Epidermal melanocyte (primary cell): ENCODE measurements at regions not wholly inside any gene's neighbourhood (a gene's known extent, or its start where the extent isn't known, plus 50 kb on each side); places are given as distances from the start of the nearest gene placed in this dataset.
"Not testable (repeated sequence)": the region's sequence is repeated elsewhere in the genome, so short reads cannot be mapped to it uniquely, and the experiment has no call there.

Experiments used
- DNase-seq: peaks from one replicate; pipeline ENCODE4 v3.0.0; 2011; ENCODE audit warnings: low spot score; ENCODE audit not compliant: insufficient read length

DNA sequence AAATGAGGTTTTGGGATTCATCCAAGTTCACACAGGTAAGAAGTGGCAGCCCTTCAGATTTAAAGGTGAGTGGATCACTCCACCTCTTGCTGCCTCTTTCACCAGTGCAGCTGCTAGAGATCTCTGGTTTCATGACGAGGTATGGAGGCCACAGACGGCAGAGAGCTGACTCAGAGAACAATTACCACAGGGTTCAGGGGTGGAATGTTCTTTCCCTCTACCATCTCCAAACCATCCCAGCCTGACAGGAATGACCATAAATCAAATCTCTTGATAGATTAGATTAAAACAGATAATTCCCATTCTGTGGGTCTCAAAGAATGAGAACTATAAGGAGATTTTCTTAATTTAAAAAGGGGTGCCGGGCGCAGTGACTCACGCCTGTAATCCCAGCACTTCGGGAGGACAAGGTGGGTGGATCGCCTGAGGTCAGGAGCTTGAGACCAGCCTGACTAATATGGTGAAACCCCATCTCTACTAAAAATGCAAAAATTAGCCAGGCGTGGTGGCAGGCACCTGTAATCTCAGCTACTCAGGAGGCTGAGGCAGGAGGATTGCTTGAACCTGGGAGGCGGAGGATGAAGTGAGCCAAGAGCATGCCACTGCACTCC, 174.2 kb upstream of the ATP11B start:
- DNase-seq, result no peak

DNA sequence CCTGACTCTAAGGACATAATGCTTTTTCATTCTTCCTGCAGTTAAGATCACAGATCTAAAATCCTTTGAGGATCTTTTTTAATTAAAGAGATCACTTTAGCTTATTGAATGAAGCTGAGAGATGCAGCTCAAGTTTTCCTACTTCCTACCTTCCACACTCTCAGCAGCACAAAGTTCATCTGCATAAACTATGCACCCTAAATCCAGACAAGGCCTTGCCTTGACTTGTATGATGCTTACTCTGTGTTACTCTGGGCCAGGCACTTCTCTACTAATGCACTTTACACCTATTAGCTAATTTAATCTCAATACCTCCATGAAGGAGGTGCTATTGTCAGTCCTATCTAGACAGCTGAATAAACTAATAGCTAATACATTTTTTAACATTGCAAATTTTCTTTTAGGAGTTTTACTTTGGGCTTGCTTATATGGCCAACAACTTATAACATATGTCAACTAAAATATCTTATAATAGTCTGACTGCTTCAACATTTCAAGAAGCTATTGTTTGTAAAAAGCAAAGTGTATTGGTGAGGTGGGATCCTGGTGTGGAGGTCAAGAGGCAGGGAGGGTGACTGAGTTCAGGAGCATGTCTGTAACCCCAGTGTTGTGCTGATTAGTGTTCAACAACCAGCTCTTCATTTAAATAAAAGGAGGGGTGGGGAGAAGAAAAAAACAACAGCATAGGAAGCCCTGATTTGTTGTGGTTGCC, 172.4 kb upstream of the ATP11B start:
- no peak for DNase-seq

DNA sequence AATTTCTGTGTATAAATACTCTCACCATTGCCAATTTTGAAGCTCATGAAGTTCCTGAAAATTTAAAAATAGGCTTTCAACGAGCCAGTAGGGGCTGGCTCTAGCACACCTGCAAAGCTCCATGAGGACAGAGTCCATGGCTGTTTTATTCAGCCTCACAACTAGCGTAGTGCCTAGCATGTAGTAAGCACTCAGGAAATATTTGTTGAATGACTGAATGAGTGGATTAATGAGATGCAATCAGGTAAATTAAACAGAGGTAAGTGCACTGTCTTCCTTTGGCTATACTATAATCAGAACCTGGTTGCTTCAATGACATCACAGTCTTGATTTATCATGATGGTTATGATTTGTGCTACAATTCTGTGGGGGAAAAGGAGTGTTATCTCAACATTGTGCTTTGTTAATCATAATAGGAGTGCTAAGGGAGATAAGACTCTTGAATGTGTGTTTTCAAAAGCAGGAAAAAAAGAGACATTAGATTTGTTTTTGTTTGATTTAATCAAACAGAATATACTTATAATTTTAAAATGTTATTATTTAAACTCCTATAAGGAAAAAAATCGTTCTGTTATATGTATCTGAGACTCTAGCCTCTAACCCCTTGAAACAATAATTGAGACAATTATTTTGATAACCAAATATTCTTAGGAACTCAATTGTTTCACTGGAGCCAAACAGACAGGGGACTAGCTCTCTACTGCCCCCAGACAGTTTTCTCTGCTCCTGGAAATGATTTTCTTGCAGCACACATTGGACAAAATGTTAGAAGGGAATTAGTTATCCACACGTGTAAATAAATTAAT, 171.7 kb upstream of the ATP11B start:
- no peak for DNase-seq

GRCh38 chr3:182622241-182622545, 171.1 kb upstream of the ATP11B start:
- no peak for DNase-seq

- DNase-seq, result no peak
Observed at GRCh38 chr3:182626484-182627467, 166.5 kb upstream of the ATP11B start.

DNA sequence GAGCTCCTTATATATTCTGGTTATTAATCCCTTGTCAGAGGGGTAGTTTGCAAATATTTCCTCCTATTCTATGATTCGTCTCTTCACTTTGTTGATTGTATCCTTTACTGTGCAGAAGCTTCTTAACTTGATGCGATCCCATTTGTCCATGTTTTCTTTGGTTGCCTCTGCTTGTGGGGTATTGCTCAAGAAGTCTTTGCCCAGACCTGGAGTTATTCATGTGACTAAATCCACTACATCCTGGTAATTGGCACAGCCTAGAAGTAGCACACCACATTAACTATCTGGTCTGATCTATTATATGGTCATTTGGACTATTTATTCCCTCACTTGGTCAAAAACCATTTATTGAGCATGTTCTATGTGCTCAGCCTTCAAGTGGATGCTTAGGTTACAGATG, 164.8 kb upstream of the ATP11B start:
- no peak for DNase-seq

DNA sequence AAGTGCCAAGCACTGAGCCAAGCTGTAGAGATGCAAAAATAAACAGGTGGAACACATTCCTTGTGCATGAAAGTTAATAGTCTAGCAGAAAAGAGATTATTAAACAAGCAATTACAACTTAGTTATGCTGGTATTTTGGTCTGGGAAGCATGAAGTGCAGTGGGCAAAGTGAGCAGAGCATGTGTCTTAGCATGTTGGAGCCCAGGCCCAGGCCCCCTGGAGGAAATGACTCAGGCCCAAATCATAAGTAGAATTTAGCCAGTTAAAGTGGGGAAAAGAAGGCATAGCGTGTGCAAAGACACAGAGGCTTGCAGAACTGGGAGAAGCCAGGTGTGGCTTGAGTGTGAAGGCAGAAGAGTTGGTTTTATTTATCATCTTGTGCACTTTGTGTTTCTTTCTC, 163.8 kb upstream of the ATP11B start:
- DNase-seq, result no peak

- no peak for DNase-seq
Observed at GRCh38 chr3:182631183-182632076, 161.9 kb upstream of the ATP11B start.

GRCh38 chr3:182632077-182632393, 161.3 kb upstream of the ATP11B start:
- DNase-seq, result no peak

DNA sequence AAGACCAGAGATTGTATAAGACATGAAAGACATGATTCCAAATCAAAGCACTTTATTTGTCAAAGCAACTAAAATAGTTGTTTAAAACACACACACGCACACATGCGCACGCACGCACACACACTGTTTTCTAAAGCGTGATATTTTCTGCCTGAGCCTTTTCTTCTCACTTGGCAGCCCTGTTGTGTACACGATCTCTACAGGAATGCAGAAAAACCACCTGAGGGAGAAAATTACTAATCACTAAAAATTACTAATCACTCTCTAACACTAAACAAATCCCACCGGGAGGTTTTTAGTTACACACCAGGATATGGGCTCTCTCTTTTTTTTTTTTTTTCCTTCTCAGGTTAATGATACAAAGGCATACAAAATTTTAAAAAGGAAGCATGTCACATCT, 160.1 kb upstream of the ATP11B start:
- DNase-seq, result no peak

GRCh38 chr3:182636646-182637045, 156.7 kb upstream of the ATP11B start:
- no peak for DNase-seq

GRCh38 chr3:182637350-182638110, 155.8 kb upstream of the ATP11B start:
- DNase-seq, result no peak

GRCh38 chr3:182644013-182644412, 149.3 kb upstream of the ATP11B start:
- no peak for DNase-seq

DNA sequence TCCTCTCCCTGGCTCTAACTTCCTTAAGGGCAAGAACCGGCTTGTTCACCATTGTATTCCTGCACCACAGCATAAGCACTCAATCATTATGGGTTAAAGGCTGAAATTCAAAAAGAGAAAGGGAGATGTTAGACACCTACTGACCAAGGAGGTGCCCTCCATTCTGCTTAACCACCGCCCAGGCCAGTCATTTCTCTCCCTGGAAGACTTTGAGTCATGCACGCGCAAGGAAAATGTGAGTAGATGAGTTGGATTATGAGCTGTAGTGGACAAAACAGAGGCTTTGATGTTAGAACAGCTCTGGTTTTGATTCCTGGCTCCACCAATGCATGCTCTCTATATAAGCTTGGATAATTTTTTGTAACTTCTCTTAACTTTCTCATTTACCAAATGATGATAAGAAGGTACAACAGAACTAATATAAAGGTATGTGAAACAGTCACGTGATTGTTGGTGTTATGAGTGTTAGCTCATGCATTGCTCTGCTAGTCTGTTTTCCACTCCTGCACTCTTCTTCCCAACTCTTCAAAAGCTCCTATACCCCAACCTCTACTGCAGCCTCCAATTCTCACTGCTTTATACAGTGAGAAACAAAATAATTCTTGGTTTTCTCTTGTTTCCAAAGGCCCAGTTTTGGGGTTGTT, 148.4 kb upstream of the ATP11B start:
- DNase-seq, result no peak

GRCh38 chr3:182650568-182651128, 142.7 kb upstream of the ATP11B start:
- DNase-seq, result no peak

GRCh38 chr3:182651461-182651860, 141.8 kb upstream of the ATP11B start:
- no peak for DNase-seq

GRCh38 chr3:182653065-182653464, 140.2 kb upstream of the ATP11B start:
- DNase-seq, result not testable (repeated sequence)

DNA sequence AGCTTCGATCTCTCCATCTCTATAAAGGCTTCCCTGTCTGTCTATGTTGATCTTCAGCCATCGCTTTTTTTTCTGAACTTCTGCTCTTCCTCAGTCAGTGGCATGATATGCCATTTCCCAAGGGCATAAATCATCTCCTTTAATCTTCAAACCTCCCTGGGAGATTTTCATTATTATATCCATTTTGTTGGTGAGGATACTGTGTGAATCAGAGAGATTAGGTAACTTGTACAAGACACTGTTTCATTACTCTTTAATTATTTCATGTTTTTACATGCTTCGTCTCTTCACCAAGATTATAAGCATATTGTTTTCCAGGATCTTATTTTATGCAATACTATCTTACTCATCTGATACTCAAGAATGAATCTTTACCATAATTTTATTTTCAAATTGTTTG, 124.8 kb upstream of the ATP11B start:
- DNase-seq, result no peak

- no peak for DNase-seq
Observed at GRCh38 chr3:182668974-182669373, 124.3 kb upstream of the ATP11B start.
